ENCODE measurements at regions not wholly inside any gene's neighbourhood (a gene's known extent, or its start where the extent isn't known, plus 50 kb on each side); places are given as distances from the start of the nearest gene placed in this dataset.

DNA sequence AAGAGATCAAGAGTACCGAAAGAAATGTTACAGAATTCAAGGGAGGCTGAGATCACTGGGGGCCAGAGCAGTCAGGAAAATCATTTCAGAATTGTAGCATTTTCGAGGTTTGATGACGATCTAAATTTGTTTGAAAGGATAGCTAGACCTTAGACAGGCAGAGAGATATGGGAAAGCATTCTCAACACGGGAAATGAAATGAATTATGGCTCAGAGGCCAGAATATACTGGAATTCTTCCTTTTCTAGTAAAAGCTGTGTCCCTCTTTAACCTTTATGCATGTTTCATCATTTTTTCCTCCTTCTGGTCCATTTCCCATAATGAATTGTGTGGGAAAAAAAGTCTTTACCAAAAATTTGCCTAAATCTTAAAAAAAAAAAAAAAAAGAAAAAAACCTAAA lies 78.8 kb downstream of the NABP1 start:
- Histone ChIP-seq H3T11ph (ENCODE audit: low read length) (no peak overlapping the region), H3K23me2 (ENCODE audit: insufficient read length, low read depth, low read length, poor library complexity, severe bottlenecking) (no peaks in the 10 kb centered on the region), H4K5ac (ENCODE audit: insufficient read length, low read depth, low read length) (no peak overlapping the region), H3K4me1 (ENCODE audit: insufficient read depth, low read length) (no peaks in the 10 kb centered on the region; the same call in 1 of the 2 replicates), H3K4me2 (ENCODE audit: insufficient read depth, insufficient read length, low read length) (no peak overlapping the region), H3K14ac (ENCODE audit: insufficient read depth, low read length) (no peak overlapping the region), H3K27me3 (ENCODE audit: insufficient read depth, low read length) (no peaks in the 10 kb centered on the region), H3K56ac (ENCODE audit: insufficient read length, low read depth, low read length) (no peak overlapping the region), H2BK120ac (ENCODE audit: low read depth, low read length, poor library complexity, severe bottlenecking) (no peak overlapping the region), H4K20me1 (ENCODE audit: control insufficient read depth, insufficient read depth, insufficient read length) (no peaks in the 10 kb centered on the region), H3K79me2 (ENCODE audit: insufficient read depth, low read length) (no peaks in the 10 kb centered on the region), H2BK5ac (ENCODE audit: insufficient read length, low read length) (no peak overlapping the region), H3K79me1 (ENCODE audit: insufficient read depth, low read depth, low read length, poor library complexity, severe bottlenecking) (no peaks in the 10 kb centered on the region), H3K4ac (ENCODE audit: low read depth, low read length) (no peak overlapping the region), H2AFZ (ENCODE audit: low read length) (no peak overlapping the region), H2BK12ac (ENCODE audit: insufficient read length, low read depth, low read length) (no peak overlapping the region), H4K8ac (replicated peaks; ENCODE audit: insufficient read length, low read depth, low read length) (no peak overlapping the region), H3K9ac (ENCODE audit: extremely low read depth, insufficient read length, low read length) (no peak overlapping the region), H2BK15ac (ENCODE audit: low read depth, low read length) (no peak overlapping the region), H3K23ac (ENCODE audit: insufficient read length, low read depth, low read length) (no peak overlapping the region), H2AK5ac (ENCODE audit: insufficient read length, low read length) (no peak overlapping the region), H2BK20ac (ENCODE audit: low read depth, low read length, poor library complexity, severe bottlenecking) (no peak overlapping the region), H3K9me3 (ENCODE audit: control insufficient read depth, low read depth, low read length) (no peaks in the 10 kb centered on the region), H3K27ac (ENCODE audit: insufficient read length, low read depth, low read length) (no peak overlapping the region), H3K18ac (ENCODE audit: insufficient read length, low read depth, low read length) (no peak overlapping the region), H4K91ac (ENCODE audit: insufficient read length, low read depth, low read length) (no peak overlapping the region)
- H3K9me3 Mint-ChIP-seq: 0 out of 5 replicates have a peak, but pooled peaks cover 0 to 2% of the 10 kb centered on the region in 2 experiments
- WGBS (ENCODE audit: extremely low coverage, insufficient read length, low lambda C conversion rate): no CpG with 5 or more reads among the region's 4 CpGs
- no peak for DNase-seq
- H3K4me1 Mint-ChIP-seq: peaks cover 8 to 9% of the 10 kb centered on the region in 2 experiments
- H3K27ac Mint-ChIP-seq: no peak overlapping the region
- TF ChIP-seq, protein P1, sequence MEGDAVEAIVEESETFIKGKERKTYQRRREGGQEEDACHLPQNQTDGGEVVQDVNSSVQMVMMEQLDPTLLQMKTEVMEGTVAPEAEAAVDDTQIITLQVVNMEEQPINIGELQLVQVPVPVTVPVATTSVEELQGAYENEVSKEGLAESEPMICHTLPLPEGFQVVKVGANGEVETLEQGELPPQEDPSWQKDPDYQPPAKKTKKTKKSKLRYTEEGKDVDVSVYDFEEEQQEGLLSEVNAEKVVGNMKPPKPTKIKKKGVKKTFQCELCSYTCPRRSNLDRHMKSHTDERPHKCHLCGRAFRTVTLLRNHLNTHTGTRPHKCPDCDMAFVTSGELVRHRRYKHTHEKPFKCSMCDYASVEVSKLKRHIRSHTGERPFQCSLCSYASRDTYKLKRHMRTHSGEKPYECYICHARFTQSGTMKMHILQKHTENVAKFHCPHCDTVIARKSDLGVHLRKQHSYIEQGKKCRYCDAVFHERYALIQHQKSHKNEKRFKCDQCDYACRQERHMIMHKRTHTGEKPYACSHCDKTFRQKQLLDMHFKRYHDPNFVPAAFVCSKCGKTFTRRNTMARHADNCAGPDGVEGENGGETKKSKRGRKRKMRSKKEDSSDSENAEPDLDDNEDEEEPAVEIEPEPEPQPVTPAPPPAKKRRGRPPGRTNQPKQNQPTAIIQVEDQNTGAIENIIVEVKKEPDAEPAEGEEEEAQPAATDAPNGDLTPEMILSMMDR (conservative IDR thresholded peaks at IDR 0.05): no peak
- no peaks in the 10 kb centered on the region for H3K27me3 Mint-ChIP-seq (ENCODE audit: low read depth)
- H3K36me3 Mint-ChIP-seq (ENCODE audit: insufficient read depth in 1 of 3, low read depth in 3 of 3): no peaks in the 10 kb centered on the region
- no peak overlapping the region for H3K4me3 Mint-ChIP-seq

All from H9 (cell line).